NCI-H187 (cell line): ENCODE measurements at regions not wholly inside any gene's neighbourhood (a gene's known extent, or its start where the extent isn't known, plus 50 kb on each side); places are given as distances from the start of the nearest gene placed in this dataset.
"Not testable (repeated sequence)": the region's sequence is repeated elsewhere in the genome, so short reads cannot be mapped to it uniquely, and the experiment has no call there.

ENCODE experiments used
- DNase-seq, 2 experiments: peaks; one replicate each; lab custom pipeline; 2025; lab: John Stamatoyannopoulos, UW

DNA sequence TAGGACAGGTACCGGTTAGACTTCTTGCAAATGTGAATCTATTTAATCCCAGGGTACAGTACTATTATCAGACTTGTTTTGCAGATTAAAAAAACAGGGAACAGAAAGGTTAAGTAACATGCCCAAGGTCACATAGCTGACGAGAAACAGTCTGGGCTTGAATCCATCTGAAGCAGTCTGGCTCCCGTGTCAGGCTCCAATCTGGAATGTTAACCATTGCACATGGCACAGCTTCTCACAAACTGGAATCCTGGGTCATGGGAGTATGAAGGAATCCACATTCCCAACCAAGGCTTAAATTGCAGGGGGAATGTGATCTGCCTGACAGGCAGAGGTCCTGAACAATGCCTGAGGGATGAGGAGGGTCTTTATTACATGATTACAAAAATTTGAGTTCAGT lies 187.5 kb upstream of the SPTLC3 start:
- DNase-seq = no peak

DNA sequence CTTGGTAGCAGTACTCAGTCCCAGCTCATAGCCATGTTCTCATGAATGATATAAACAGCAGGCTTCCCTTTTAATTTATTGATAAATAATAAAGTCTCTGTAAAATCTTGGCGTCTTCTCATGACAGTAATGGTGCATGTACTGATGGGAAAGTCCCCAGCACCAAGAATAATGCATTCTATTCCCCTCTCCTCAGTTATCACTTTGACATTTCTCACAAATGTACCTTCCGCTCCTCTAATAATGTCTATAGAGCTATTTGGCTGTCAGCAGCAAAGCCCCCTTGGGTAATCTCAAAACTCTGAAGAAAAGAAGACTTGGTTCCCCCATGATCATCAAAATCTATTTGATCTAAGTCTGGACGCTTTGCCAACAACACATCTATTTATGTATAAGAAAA lies 185.0 kb upstream of the SPTLC3 start:
- no peak for DNase-seq

DNA sequence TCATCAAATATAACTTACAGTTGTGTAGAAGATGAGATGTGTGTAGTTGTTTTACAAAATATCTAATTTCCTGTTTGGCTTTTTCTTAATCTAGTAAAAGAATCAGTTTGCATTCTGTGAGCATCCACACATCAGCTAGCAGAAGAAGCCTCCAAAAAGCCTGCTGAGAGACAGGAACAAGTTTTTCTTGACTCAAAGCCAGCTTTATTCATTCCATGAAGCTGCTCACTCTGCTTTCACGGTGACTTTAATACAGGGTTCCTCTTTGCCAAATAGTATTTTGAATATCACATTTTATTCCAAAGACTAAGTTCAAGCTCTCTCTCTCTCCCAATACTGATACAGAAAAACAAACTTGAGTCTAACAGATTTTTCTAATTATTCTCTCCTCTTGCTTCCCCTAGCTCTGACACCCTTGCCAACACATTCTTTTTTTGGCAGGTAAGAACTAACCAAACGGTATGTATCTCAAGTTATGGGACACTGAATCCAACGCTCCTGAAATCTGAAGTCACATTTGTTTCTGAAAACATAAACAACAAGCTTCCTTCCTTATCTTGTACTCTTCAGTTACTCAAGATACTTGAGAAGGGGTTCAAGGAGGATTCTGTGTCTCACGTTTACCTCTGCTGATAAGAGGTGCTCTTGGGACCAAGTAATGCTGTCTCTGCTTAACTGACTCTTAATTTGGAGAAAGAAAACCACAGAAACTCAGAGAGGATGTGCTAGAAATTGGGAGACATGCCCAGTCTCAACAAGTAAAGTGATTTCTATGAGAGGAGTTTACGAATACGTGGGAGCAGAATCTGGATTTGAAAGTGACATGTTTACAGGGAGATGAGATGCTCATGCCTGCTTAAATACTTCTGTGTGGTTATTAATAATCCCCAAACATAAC lies 184.2 kb upstream of the SPTLC3 start:
- DNase-seq = no peak

DNA sequence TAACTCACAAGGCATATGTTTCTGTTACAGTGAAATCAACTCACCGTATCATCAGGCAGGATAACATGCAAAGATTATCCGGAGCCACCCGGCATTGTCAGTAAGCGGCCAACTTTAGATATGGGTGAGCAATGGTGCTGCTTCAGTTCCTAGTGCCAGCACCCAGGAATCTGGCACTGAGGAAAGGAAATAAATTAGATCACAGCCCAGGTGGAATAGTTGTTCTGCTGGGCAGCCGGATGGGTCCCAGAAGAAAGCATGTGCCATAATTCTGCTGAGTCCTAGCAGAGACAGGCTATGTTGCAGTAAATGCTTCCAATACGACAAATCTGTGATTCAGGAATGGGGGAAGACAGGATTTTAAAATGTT lies 183.6 kb upstream of the SPTLC3 start:
- DNase-seq = no peak

DNA sequence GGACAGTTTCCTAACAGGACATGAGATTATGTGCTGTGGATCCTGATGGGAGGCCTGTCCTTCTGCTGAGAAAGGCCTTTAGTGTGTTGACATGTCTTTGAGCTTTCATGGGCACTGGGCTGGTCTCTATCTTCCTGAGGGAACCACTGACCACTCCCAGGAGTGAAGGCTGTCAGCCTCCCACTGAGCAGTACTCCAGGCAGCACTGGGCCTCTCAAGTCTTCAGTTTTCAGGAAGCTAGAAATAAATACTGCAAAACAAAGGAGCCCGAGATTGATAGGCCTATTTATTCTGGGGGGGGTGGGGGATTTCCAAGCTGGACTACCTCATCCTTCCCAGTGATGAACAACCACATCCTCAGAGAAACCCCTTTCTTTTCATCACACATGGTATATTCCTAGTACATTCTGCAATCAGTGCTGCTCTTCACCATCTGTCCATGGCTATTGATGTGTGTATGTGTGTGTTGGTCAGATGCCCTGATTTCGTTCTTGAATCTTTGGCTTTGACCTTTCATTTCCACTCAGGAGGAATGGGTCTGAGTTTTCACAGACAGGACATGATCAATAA lies 180.9 kb upstream of the SPTLC3 start:
- DNase-seq = no peak

DNA sequence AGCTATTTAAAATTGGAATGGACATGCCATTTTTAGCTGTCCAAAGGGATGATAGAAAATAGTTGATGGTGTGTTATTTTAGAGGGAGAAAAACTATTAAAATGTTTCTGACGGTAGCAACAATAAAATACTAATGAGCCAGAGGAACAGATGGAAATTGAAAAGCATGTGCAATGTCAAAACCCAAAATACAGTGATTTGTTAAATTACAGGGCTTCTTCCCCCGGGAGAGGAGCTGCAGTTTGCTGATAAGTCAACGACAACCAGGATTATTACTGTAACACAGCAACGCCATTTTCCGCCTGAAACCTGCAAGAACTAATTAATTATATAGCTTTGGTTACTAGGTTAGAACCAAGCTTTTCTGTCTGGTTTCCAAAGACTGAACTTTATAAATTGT lies 179.6 kb upstream of the SPTLC3 start:
- DNase-seq = no peak

DNA sequence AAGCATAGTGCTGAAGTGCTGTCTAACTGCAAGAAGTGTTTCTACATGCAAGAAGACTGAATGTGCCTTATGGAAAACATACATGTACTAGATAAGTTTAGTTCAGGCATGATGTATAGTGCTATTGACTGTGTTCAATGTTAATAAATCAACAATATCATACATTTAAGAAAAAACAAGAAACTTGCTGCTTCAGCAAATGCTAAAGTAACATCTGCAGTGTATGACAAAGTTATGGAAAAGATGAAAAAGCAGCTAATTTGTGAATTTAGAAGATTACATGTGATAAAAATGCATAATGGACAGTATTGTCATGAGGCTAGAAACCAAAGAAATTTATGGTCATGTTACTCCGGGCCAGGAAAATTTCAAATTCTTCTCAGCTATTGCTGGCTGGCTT lies 174.9 kb upstream of the SPTLC3 start:
- DNase-seq = no peak

DNA sequence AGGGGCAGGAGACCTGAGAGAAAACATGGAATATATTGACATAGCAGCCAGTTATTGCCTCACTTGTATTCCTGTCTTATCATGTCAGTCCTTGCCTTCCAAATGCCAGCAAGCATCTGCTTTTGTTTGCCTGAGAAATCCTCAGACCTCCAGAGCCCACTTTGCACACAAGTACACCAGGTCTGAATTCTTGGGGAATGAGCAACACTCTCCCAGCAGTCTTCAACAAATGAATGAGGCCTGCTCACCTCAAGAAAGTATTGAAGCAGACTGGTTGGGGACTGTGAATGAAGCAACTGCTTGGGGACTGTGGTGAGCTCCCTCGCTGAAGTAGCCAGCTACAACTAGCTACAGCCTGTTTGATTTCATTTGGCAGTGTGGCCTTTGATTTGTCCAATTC lies 172.8 kb upstream of the SPTLC3 start:
- no peak for DNase-seq

DNA sequence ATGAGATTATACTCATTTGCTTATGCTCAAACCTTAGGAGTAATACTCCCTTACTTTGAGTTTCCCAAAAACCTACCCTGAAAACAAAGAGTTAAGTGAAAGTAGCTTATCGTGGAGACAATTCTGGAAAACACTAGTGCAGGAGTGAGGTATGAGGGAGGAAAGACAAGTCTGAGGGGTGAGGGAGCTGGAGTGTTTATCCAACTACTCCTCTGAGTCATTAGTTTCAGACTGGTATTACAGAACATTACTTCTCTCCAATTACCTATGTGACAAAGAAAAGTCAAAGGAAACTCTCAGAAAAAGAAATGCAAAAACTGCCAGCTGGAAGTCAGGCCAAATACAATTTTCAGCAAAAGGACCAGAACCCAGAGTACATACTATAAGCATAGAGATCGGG lies 171.1 kb upstream of the SPTLC3 start:
- no peak for DNase-seq

DNA sequence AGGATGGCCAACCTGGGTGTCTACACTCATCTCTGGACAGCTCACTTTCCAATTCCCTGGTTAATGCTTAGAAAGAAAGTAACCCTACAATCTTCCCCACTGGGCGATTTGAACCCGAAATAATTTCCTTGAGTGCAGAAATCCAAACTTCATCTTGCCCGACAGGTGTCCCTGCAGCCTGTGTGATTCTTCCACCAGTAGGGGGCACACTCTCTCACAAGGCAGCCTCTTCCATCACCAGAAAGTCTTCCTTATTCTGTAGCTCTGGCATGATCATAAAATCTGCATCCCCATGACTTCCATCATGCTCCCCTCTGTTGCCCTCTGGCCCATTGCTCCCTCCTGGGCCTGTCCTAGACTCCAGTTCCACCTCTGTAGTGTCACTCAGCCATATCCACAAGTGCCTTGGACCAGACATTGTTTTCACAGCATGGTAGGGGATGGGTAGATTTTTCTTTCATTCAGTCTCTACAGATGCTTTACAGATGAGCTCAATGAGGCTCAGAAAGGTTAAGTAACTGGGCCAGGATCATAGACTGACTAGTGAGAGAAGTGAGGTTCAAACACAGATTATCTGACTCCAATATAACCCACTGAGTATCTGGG lies 170.4 kb upstream of the SPTLC3 start:
- no peak for DNase-seq

DNA sequence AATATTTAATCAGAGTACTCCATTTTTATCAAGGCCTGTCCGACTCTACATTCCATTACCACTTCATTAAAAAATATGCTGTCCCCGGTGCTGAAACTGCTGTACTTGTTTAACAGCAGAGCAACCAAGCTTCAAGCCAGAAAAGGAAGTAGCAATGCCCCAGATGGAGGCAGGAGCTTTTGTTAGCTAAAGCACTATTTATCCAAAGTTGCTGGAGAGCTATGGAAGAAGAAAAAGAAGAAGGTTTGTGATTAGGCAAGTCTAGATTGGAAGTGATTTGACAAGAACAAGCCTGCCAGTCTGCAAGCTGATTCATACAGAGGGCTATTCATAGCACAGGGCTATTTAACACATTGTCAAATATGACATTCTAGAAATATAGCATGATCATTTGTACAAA lies 160.9 kb upstream of the SPTLC3 start:
- DNase-seq = no peak

DNA sequence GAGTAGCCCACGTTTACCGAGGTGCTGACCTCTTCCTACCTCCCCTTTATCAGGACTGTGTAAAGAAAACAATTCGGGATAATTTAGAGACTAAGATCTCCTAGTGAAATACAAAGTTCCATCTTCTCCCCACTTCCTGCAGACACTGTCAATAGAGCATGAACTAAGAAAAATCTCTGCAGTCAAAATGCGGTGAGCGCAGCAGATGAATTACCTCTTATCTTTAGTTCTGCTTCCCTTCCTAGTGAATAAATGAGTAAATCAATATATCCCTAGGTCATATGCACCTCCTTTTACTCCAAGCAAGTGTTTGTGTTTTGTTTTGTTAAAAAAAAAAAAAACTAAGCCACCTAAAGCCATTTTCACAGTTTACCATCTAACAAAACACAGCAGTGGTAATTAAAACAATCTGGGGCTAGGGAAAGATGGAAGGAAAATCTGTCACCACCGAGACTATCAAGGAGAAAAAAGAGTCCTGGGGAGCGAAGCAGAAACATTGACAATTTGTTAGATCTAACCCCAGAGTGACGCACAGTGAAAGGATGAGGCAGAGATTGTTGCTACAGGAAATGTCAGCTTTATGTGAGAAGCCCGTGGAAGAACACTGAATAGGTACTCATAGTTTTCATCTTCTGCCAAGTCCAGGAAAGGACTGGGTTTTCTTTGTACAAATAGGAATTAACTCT lies 159.4 kb upstream of the SPTLC3 start:
- DNase-seq = no peak

DNA sequence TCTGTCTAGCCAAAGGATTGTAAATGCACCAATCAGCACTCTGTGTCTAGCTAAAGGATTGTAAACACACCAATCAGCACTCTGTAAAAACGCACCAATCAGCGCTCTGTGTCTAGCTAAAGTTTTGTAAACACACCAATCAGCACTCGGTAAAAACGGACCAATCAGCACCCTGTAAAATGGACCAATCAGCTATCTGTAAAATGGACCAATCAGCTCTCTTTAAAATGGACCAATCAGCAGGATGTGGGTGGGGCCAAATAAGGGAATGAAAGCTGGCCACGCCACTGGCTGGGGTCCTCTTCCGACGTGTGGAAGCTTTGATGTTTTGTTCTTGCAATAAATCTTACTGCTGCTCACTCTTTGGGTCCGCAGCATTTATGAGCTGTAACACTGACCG lies 151.1 kb upstream of the SPTLC3 start:
- DNase-seq = not testable (repeated sequence)

DNA sequence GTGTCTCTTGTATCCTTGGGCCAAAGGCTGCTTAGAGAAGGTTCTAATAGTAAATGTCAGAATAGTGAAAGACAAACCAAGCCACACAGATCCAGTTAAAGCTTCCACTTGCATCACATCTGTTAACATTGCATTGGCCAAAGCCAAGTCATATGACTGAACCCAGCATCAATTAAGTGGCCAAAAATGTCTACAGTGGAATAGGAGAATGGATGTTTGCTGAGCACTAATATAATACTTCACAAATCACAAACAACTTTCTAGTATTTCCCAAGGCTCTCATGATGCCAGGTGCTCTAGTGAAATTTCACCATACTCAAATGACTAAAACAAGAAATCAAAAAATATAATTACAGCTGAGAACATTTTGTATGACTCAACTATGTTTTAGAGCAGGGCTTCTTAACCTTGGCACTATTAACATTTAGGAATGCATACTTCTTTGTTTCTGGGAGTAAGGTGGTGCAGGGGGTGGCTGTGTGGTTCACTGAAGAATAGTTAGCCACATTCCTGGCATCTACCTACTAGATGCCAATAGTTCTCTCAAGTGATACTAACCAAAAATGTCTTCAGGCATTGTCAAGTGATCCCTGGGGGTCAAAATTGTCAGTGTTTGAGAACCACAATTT lies 148.0 kb upstream of the SPTLC3 start:
- DNase-seq = no peak

DNA sequence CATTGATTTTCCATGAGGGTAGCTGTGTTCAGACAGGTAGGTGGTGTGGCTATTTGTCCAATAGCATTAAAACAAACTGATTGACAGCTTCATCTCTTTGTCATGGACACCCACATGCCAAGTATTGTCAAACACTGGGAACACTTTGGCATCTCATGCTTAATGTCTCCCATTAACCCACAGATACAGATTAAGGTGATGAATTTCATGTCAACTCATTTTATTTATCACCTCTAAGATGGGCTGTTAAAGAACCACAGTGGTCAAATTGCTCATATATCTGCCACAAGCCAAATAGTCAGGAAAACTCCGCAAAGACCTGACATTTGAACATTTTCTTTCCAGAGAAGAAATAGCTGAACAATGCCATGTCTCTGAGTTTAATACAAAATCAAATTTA lies 139.1 kb upstream of the SPTLC3 start:
- DNase-seq = no peak

DNA sequence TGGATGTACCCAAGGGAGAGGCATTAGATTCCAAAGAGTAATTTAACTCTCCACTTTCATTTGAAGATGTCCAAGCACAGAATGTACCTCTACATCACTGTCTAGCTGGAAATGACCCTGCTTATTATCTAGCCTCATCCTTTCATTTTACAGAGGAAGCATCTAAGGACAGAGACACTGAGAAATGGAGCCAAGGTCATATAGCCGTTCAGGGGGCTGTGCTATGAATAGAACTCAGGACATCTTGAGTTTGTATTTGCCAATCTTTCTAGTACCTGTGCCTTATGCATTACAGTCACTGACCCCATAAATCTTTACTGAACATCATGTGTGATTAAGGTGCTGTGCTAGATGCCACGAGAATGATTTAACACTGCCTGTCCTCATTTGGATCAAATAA lies 138.2 kb upstream of the SPTLC3 start:
- DNase-seq = no peak

DNA sequence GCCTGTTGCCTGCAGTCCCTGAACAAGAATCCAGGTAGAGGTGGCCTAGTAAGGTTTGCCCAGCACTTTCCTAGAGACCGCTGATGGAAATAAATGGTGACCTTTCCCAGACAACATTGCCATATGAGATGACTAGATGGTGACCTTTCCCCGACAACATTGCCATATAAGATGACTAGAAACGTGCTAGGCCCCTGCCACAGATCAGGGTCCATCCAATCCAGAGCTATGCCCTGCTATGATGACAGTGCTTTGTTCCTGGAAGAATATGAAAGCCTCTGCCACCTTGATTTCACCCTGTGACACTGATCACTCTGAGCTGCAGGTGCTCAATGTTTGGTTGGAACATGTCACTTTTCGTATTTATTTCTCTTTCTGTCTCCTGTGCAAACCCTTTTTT lies 133.8 kb upstream of the SPTLC3 start:
- DNase-seq = no peak

DNA sequence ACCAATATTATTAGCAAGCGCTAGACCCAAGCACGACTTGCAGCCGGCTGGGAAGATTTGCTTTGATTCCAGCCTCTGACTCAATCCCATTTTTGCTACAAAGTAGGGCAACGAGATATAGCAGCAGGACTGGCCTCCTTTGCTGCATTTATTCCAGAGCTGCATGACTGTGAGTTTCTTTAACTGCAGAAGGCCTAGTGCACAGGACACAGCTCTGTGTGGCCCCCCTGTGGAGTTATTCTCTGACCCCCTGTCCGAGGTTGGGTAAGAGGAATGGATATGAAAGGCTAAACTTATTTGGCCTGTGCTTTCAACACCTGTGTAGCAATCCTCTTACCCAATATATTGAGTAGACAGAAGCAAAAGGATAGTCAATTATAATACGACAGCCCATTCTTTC lies 133.3 kb upstream of the SPTLC3 start:
- no peak for DNase-seq

DNA sequence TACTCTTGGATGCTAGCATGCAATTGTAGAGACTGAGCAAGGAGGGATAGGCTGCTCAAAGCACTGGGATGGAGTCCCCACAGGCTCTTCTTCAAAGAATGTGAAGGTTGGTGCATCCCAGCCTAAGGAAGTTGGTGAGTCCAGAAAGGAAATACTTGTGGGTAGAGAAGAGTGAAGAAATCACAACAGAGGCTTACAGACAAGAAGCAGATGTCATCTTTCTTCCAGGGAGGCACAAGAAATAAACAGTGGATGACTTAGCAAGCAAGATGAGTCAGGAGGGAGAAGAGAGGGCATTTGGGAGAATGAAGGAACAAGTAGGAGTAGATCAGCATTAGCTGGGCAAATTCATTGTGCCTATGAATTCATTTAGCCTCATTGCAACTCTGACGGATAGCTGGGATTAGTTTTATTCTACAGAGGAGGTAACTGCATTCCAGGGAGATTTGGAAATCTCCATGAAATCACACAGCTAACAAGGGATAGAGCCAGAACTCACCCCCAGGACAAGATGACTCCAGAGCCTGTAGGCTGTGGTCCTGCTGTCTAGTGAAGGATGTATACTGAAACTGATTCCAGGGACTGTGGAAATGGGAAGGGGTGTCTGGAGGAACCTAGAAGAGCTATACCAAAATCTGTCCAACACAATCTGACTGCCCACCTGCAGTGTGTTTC lies 125.8 kb upstream of the SPTLC3 start:
- no peak for DNase-seq

DNA sequence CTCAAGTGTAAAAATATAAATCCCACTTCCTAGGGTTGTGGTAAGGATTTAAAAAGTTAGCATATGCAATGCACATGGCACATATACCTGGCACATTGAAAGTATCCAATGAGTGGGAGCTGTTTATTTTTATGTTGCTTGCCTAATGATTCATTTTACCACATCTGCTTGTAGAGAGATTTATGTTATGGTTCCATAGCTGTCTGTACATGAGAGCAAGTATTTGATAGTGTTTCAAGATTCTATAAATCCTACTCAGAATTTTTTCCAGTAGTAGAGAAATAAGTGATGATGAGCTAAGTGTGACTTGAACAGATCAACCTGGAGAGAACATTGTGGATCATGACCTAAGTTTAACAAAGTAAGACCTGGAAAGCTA lies 125.3 kb upstream of the SPTLC3 start:
- no peak for DNase-seq

DNA sequence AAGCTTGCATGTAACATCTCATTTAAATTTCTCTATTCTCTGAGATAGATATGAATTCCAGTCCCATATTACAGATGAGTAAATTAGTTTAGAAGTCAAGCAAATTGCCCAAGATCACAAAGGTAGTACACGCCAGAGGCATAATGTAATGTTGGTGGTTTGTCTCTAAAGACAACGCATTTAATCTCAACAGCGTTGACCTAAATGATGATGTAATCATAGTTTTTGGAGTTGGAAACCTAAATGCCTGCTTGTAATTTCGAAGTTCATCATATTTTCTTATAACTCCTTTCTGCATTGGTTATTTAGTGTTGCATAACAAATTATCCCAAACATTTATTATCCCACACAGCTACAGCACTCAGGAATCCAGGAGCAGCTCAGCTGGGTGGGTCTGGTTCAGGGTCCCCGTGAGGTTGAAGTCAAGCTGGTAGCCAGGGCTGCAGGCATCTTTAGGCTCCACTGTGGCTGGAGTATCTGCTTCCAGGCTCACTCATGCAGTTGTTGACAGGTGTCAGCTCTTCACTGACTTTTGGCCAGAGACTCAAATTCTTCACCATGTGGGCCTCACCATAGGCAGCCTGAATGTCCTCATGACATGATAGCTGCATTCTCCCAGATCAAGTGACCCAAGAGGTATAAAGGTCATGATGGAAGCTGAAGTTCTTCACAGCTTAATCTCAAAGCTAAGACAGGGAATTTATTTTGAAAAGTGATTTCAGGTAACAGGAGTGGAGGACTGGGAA lies 122.0 kb upstream of the SPTLC3 start:
- no peak for DNase-seq
